ENCODE measurements at regions not wholly inside any gene's neighbourhood (a gene's known extent, or its start where the extent isn't known, plus 50 kb on each side); places are given as distances from the start of the nearest gene placed in this dataset.

DNA sequence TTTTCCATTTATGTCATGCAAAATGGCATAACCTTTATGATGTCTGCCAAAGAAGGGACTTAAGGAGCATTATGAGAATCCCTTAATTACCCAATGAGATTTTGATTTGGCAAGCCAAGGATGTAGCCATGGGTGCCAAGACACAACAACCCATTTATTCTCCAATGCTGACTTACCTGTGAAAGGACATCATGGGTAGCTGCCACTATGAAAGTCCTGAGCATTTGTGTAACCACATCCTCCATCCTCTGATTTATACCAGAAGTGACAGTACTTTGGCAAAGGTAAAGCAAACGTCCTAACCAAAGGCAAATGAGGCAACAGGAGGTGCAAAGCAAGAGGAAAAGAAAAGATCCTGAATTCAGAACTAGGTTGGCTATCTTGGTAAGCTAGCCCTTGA lies 87.3 kb upstream of the EMCN start:
- TF ChIP-seq EGR1 (IDR thresholded peaks at IDR 0.05; ENCODE audit: low read depth) = no peak
- TF ChIP-seq, protein P1, sequence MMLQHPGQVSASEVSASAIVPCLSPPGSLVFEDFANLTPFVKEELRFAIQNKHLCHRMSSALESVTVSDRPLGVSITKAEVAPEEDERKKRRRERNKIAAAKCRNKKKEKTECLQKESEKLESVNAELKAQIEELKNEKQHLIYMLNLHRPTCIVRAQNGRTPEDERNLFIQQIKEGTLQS (IDR thresholded peaks at IDR 0.05) = no peak
- ChIA-PET RAD21 (ENCODE audit: low non-redundant PET in 1 of 2, low total read pairs in 2 of 2, uncharacterized antibody in 2 of 2, unreplicated experiment in 2 of 2) (no interaction called here), CTCF (no interaction called here)

DNA sequence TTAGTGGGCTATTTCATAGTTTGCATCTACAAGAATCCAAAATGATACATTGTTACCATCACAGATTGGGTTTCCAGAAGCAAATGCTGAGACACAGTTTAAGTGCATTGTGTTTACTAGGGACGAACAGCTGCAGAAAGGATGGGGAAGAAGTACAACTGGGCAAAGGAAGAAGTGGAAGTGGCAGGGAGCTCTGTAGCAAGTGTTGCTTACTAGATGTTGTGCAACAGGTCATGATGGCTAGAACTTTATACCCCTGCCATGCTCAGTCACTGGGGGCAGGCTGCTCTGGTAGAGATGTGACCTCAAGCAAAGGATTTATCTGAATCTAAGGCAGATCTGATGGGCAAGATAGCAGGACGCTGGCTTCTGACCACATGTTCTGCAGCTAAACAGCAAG lies 76.1 kb upstream of the EMCN start:
- Histone ChIP-seq H3K27ac (ENCODE audit: low read depth, low read length) (no peak overlapping the region), H3K4me1 (ENCODE audit: control insufficient read depth in 1 of 2, insufficient read depth in 2 of 2, low read length in 2 of 2) (no peaks in the 10 kb centered on the region), H3K27me3 (ENCODE audit: insufficient read depth, low read length) (no peaks in the 10 kb centered on the region), H3K4me3 (replicated peaks in 1 of 2; ENCODE audit: low read depth in 1 of 2, low read length in 2 of 2) (no peak overlapping the region), H3K9me2 (ENCODE audit: insufficient read depth) (no peaks in the 10 kb centered on the region), H3K4me2 (ENCODE audit: low read length) (no peak overlapping the region), H3K36me3 (ENCODE audit: control insufficient read depth in 1 of 2, insufficient read depth in 2 of 2, low read length in 2 of 2) (no peaks in the 10 kb centered on the region), H4K20me1 (ENCODE audit: insufficient read depth) (no peaks in the 10 kb centered on the region), H2AFZ (ENCODE audit: low read depth, low read length, poor library complexity, severe bottlenecking) (no peak overlapping the region), H3K9me3 (ENCODE audit: control insufficient read depth in 1 of 2, insufficient read depth in 1 of 2, low read depth in 1 of 2, low read length in 2 of 2) (no peaks in the 10 kb centered on the region), H3K9ac (ENCODE audit: low read length) (no peak overlapping the region), H3K79me2 (ENCODE audit: insufficient read depth, low read length) (no peaks in the 10 kb centered on the region)
- ChIA-PET POLR2A (no interaction called here), RAD21 (ENCODE audit: low non-redundant PET in 1 of 2, low total read pairs in 2 of 2, uncharacterized antibody in 2 of 2, unreplicated experiment in 2 of 2) (no interaction called here), CTCF (no interaction called here)
- ATAC-seq (no peak), DNase-seq (ENCODE audit: low read depth, low spot score) (no peak)
- BruUV-seq (replicated peaks) = no TSS peak
- intact Hi-C loops (cut with micrococcal nuclease) = no loop called here
- TF ChIP-seq, protein P2, sequence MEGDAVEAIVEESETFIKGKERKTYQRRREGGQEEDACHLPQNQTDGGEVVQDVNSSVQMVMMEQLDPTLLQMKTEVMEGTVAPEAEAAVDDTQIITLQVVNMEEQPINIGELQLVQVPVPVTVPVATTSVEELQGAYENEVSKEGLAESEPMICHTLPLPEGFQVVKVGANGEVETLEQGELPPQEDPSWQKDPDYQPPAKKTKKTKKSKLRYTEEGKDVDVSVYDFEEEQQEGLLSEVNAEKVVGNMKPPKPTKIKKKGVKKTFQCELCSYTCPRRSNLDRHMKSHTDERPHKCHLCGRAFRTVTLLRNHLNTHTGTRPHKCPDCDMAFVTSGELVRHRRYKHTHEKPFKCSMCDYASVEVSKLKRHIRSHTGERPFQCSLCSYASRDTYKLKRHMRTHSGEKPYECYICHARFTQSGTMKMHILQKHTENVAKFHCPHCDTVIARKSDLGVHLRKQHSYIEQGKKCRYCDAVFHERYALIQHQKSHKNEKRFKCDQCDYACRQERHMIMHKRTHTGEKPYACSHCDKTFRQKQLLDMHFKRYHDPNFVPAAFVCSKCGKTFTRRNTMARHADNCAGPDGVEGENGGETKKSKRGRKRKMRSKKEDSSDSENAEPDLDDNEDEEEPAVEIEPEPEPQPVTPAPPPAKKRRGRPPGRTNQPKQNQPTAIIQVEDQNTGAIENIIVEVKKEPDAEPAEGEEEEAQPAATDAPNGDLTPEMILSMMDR (IDR thresholded peaks at IDR 0.05 in 2 of 3, conservative IDR thresholded peaks at IDR 0.05 in 1 of 3; ENCODE audit: borderline replicate concordance in 1 of 3, insufficient read depth in 1 of 3, low read depth in 2 of 3, low read length in 2 of 3) = no peak
- TF ChIP-seq, protein P1 (IDR thresholded peaks at IDR 0.05) = no peak
- TF ChIP-seq TCF7L2 (IDR thresholded peaks at IDR 0.05; ENCODE audit: borderline replicate concordance, extremely low read depth, insufficient read depth, insufficient read length) (no peak), EZH2 (IDR thresholded peaks at IDR 0.05) (no peak), JUND (IDR thresholded peaks at IDR 0.05) (no peak), ELF1 (IDR thresholded peaks at IDR 0.05; ENCODE audit: borderline replicate concordance, low read depth) (no peak), RAD21 (IDR thresholded peaks at IDR 0.05; ENCODE audit: low read depth) (no peak), ZFX (IDR thresholded peaks at IDR 0.05) (no peak), POLR2A (IDR thresholded peaks at IDR 0.05; ENCODE audit: borderline replicate concordance, extremely low read depth, insufficient read depth, insufficient read length) (no peak), SRF (IDR thresholded peaks at IDR 0.05; ENCODE audit: low read depth) (no peak)
- TF ChIP-seq, protein P3, sequence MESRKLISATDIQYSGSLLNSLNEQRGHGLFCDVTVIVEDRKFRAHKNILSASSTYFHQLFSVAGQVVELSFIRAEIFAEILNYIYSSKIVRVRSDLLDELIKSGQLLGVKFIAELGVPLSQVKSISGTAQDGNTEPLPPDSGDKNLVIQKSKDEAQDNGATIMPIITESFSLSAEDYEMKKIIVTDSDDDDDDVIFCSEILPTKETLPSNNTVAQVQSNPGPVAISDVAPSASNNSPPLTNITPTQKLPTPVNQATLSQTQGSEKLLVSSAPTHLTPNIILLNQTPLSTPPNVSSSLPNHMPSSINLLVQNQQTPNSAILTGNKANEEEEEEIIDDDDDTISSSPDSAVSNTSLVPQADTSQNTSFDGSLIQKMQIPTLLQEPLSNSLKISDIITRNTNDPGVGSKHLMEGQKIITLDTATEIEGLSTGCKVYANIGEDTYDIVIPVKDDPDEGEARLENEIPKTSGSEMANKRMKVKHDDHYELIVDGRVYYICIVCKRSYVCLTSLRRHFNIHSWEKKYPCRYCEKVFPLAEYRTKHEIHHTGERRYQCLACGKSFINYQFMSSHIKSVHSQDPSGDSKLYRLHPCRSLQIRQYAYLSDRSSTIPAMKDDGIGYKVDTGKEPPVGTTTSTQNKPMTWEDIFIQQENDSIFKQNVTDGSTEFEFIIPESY (IDR thresholded peaks at IDR 0.05; ENCODE audit: extremely low read depth, insufficient replicate concordance, low read length) = no peak
- TF ChIP-seq, protein P4, sequence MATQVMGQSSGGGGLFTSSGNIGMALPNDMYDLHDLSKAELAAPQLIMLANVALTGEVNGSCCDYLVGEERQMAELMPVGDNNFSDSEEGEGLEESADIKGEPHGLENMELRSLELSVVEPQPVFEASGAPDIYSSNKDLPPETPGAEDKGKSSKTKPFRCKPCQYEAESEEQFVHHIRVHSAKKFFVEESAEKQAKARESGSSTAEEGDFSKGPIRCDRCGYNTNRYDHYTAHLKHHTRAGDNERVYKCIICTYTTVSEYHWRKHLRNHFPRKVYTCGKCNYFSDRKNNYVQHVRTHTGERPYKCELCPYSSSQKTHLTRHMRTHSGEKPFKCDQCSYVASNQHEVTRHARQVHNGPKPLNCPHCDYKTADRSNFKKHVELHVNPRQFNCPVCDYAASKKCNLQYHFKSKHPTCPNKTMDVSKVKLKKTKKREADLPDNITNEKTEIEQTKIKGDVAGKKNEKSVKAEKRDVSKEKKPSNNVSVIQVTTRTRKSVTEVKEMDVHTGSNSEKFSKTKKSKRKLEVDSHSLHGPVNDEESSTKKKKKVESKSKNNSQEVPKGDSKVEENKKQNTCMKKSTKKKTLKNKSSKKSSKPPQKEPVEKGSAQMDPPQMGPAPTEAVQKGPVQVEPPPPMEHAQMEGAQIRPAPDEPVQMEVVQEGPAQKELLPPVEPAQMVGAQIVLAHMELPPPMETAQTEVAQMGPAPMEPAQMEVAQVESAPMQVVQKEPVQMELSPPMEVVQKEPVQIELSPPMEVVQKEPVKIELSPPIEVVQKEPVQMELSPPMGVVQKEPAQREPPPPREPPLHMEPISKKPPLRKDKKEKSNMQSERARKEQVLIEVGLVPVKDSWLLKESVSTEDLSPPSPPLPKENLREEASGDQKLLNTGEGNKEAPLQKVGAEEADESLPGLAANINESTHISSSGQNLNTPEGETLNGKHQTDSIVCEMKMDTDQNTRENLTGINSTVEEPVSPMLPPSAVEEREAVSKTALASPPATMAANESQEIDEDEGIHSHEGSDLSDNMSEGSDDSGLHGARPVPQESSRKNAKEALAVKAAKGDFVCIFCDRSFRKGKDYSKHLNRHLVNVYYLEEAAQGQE (IDR thresholded peaks at IDR 0.05; ENCODE audit: low read depth) = no peak

More for the DNA sequence above, 87.3 kb upstream of the EMCN start:
- intact Hi-C loops (cut with micrococcal nuclease) = no loop called here
- H4K20me1 ChIP-seq (ENCODE audit: insufficient read depth) = no peaks in the 10 kb centered on the region
- H3K36me3 ChIP-seq (ENCODE audit: control insufficient read depth in 1 of 2, insufficient read depth in 2 of 2, low read length in 2 of 2) = no peaks in the 10 kb centered on the region
- H3K27me3 ChIP-seq (ENCODE audit: insufficient read depth, low read length) = no peaks in the 10 kb centered on the region
- H2AFZ ChIP-seq (ENCODE audit: low read depth, low read length, poor library complexity, severe bottlenecking) = no peak overlapping the region
- ATAC-seq = no peak
- no peak for DNase-seq (ENCODE audit: low read depth, low spot score)
- H3K9me3 ChIP-seq (ENCODE audit: control insufficient read depth in 1 of 2, insufficient read depth in 1 of 2, low read depth in 1 of 2, low read length in 2 of 2) = no peaks in the 10 kb centered on the region
- no peaks in the 10 kb centered on the region for H3K79me2 ChIP-seq (ENCODE audit: insufficient read depth, low read length)
- no TSS peak for BruUV-seq (replicated peaks)
- no peaks in the 10 kb centered on the region for H3K9me2 ChIP-seq (ENCODE audit: insufficient read depth)
- H3K9ac ChIP-seq (ENCODE audit: low read length) = no peak overlapping the region
- no peak overlapping the region for H3K4me2 ChIP-seq (ENCODE audit: low read length)
- no peak overlapping the region for H3K4me3 ChIP-seq (replicated peaks in 1 of 2; ENCODE audit: low read depth in 1 of 2, low read length in 2 of 2)
- H3K27ac ChIP-seq (ENCODE audit: low read depth, low read length) = no peak overlapping the region
- POLR2A ChIA-PET = no interaction called here
- no peaks in the 10 kb centered on the region for H3K4me1 ChIP-seq (ENCODE audit: control insufficient read depth in 1 of 2, insufficient read depth in 2 of 2, low read length in 2 of 2)
